OCI-LY3 (cell line): ENCODE measurements at regions not wholly inside any gene's neighbourhood (a gene's known extent, or its start where the extent isn't known, plus 50 kb on each side); places are given as distances from the start of the nearest gene placed in this dataset.

Experiments
- CTCF ChIP-seq: fragments of 200-600, 300-600 bp; sonication (generic); IDR thresholded peaks from 2 replicates; pipeline ENCODE4 v1.5.1; 2014; ENCODE audit warnings: antibody characterized with exemption, low read length, low read depth
- EZH2phosphoT487 ChIP-seq: fragments of 200-600 bp; shearing (Covaris generic); IDR thresholded peaks from 2 replicates; pipeline ENCODE4 v1.6.1; 2018; ENCODE audit warnings: antibody characterized with exemption, mixed run types, low read depth

GRCh38 chr5:9774472-9775079 lies 144.4 kb upstream of the TAS2R1 start:
- TF ChIP-seq CTCF (peak; percentile 35), EZH2phosphoT487 (no peak)
